ENCODE measurements at regions not wholly inside any gene's neighbourhood (a gene's known extent, or its start where the extent isn't known, plus 50 kb on each side); places are given as distances from the start of the nearest gene placed in this dataset.

- H3K27ac ChIP-seq (ENCODE audit: low read depth, low read length): no peak overlapping the region
- WGBS, 3 donors: 43 to 79% (median 44%) methylated on average over 1 of the region's 1 CpG
These were observed 319.4 kb upstream of the RASGRP1 start for GRCh38 chr15:38883987-38884386.

- no peak overlapping the region for H3K27ac ChIP-seq (ENCODE audit: low read depth, low read length)
These were observed 320.4 kb upstream of the RASGRP1 start for GRCh38 chr15:38885001-38885400.

GRCh38 chr15:38885471-38885952 is 320.9 kb upstream of the RASGRP1 start:
- 49 to 60% (median 51%) methylated on average over 4 of the region's 4 CpGs for WGBS, 3 donors
- H3K27ac ChIP-seq (ENCODE audit: low read depth, low read length): no peak overlapping the region

More at GRCh38 chr15:38885001-38885400, 320.4 kb upstream of the RASGRP1 start:
- 73 to 83% (median 73%) methylated on average over 3 of the region's 3 CpGs for WGBS, 3 donors

DNA sequence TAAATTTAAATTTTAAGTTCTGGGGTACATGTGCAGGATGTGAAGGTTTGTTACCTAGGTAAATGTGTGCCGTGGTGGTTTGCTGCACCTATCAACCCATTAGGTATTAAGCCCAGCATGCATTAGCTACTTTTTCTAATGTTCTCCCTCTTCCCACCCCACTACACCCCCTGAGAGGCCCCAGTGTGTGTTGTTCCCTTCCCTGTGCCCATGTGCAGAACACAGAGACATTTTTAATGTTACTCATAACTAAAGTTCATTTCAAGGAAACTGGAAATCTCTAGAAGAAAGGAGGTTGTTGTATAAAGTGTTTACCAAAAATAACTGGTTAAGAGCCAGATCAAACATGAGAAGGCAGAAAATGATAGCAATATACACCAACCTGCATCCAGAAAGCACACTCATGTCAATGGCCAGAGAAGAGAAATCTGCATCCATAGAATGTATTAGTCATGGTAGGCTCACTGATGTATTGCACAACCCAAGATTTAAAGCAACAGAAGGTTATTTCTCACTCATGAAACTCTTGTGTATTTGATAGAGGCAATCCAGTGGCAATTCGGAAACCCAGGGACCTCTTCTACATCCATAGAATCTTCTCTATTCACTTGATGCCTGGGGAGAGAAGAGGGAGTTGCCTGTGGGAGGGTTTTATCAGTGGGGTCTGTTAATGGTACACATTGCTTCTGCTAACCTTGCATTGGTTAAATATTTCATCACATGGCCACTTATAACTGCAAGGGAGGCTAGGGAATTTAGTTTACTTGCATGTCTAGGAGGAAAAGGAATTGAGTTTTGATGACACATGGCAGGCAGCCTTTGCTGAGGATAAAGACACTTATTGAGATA is 321.9 kb upstream of the RASGRP1 start:
- no peak overlapping the region for H3K27ac ChIP-seq (ENCODE audit: low read depth, low read length)
- 88 to 94% (median 94%) methylated on average over 2 of the region's 2 CpGs for WGBS, 3 donors

DNA sequence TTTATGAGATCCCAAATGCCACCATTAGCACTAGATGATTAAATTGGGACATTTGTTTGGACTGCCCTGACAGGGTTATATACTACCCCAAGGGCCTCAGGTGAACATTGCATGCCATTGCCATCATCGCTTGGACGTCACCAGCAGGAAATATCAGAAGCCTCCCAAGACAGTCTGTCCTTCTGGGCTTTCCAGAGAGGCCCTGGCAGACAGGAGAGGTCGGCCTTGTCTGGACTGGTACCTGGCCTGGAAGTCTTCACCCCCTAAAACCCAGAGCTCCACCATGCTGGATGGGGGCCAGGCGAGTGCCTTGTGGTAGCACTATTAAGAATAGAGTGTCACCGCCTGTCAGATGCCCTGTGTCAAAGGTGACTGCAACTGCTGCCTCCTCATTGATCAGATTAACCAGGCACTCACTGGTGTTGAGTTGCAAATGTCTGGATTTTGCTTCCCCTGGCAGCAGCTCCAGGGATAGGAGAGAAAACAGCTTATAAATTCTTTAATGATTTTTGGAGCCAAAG is 324.1 kb upstream of the RASGRP1 start:
- 71 to 91% (median 87%) methylated on average over 5 of the region's 5 CpGs for WGBS, 3 donors
- no peak overlapping the region for H3K27ac ChIP-seq (ENCODE audit: low read depth, low read length)

DNA sequence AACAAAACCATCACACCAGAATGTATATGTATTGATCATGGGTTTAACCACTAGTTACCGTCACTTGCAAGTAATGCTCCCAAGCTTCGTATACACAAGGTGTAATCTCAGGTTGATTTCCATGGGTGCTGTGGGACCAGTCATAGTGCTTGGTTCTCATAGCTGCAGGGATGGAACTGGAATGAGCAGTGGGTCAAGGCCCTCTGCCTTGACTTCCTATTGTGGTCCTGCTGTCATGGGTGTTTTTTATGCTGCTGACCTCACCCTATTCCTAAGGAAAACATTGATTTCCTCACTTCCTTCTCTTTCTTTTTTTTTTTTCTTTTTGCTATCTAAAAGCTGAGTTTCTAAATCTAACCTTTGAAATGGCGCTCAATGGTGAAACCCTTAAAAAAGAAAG is 325.6 kb upstream of the RASGRP1 start:
- no peak overlapping the region for H3K27ac ChIP-seq (ENCODE audit: low read depth, low read length)
- 91 to 98% (median 93%) methylated on average over 3 of the region's 3 CpGs for WGBS, 3 donors

DNA sequence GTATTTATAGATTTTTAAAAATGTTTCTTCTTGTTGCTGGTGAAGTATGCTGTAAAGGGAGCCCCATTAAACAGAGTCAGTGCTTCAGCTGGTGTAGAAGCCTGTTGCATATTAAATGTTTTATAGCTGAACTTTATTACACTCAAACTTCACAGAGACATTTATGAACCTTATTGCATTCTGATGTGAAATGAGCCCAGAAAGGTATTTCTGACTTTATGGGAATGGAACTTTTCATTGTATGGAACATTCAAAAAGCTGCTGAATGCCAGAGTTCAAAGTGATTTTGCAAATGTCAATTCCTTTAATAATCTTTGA is 329.3 kb upstream of the RASGRP1 start:
- no peak overlapping the region for H3K27ac ChIP-seq (ENCODE audit: low read depth, low read length)

DNA sequence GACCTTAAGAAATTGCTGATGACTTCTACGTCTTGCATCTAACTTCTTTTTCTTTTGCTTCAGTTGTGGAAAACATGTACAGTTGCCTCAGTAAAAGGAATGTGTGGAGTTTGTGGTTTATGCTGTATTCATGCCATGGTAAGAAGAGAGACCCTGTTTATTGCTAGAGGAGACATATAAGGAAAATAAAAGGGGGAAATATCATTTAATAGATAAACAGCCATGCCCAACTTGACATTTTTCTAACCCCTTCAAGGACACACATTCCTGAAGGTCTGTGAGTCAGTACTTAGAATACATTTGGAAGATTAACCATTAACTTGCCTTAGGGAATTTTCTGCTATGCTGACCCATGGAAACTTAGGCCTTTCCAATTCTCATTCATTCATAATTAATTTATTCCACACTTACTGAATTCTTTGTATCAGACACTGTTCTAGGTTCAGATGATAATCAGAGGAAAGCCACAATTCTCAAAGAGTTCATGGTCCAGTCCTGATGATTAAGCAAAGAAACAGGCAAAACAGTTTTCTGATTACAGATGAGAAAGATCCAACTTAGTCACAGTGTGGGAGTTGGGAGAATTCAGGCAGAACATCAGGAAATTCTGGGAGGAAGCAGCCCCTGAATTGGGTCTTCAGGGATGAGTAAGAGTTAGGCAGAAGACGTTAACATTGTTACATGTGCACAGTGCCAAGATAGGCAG is 329.8 kb upstream of the RASGRP1 start:
- 41 to 60% (median 43%) methylated on average over 2 of the region's 2 CpGs for WGBS, 3 donors
- no peak overlapping the region for H3K27ac ChIP-seq (ENCODE audit: low read depth, low read length)

GRCh38 chr15:38895326-38896255 is 331.0 kb upstream of the RASGRP1 start:
- 74 to 77% (median 75%) methylated on average over 5 of the region's 5 CpGs for WGBS, 3 donors
- H3K27ac ChIP-seq (ENCODE audit: low read depth, low read length): no peak overlapping the region

DNA sequence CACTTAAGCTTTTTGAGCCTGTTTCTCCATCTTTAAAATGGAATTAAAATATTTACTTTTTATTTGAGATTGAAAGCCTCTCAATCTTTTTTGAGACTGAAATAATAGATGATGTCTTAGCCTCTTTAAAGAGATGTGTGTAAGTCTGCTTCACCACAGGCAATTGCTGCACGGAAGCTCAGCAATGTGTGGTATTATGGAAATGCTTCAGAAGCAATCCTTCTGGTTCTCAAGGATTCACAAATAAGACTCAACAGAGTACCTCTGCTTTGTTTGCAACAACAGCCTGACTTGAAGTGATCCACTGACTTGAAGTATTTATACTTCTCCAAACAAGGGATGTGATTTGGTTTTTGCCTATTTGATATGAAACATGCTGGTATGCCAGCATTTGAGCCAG is 332.0 kb upstream of the RASGRP1 start:
- H3K27ac ChIP-seq (ENCODE audit: low read depth, low read length): no peak overlapping the region
- WGBS, 3 donors: 85 to 98% (median 96%) methylated on average over 1 of the region's 1 CpG

DNA sequence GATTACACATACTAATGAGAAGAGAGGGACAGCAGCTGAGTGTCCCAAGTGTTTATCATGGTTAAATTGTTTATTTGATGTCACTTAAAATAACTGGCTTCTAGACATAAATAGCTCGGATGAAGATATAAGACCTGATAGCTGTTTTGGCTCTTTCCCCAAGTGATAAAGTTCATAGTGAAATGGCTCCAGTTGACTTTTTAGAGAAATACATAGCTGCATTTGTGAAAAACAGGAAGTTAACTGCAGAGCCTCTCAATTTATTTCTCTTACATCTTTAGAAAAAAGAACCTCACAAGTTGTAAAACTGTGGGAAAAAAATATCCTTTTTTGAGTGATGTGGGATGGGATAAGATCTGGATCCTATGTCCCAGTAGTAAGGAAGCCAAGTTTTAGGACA is 332.9 kb upstream of the RASGRP1 start:
- no peak overlapping the region for H3K27ac ChIP-seq (ENCODE audit: low read depth, low read length)
- WGBS, 3 donors: 25 to 46% (median 35%) methylated on average over 1 of the region's 1 CpG

- no peak overlapping the region for H3K27ac ChIP-seq (ENCODE audit: low read depth, low read length)
- 71 to 80% (median 78%) methylated on average over 1 of the region's 1 CpG for WGBS, 3 donors
These were observed 333.6 kb upstream of the RASGRP1 start for GRCh38 chr15:38898236-38898635.

DNA sequence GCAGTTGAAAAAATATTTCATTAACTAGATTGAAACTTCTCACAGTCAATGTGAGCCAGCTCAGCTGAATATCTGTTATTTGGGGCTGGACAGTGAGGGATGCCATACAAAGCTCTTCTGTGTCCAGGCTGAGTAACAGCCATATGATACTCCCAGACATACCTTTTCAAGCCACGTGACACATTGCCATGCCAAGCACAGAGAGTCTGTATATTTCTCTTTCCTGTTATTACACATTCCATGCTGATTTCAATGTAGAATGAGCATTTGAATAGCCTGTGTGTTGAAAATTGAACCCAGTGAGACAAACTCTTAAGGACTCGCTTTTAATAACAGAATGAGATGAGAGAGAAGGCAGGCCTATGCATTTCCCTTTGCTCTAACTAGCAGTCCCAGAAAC is 334.7 kb upstream of the RASGRP1 start:
- no peak overlapping the region for H3K27ac ChIP-seq (ENCODE audit: low read depth, low read length)
- 83 to 87% (median 87%) methylated on average over 2 of the region's 2 CpGs for WGBS, 3 donors

GRCh38 chr15:38904298-38904697 is 339.7 kb upstream of the RASGRP1 start:
- 68 to 88% (median 87%) methylated on average over 4 of the region's 4 CpGs for WGBS, 3 donors
- no peak overlapping the region for H3K27ac ChIP-seq (ENCODE audit: low read depth, low read length)

GRCh38 chr15:38905632-38906031 is 341.0 kb upstream of the RASGRP1 start:
- no peak overlapping the region for H3K27ac ChIP-seq (ENCODE audit: low read depth, low read length)
- WGBS, 3 donors: 63 to 72% (median 67%) methylated on average over 1 of the region's 1 CpG

DNA sequence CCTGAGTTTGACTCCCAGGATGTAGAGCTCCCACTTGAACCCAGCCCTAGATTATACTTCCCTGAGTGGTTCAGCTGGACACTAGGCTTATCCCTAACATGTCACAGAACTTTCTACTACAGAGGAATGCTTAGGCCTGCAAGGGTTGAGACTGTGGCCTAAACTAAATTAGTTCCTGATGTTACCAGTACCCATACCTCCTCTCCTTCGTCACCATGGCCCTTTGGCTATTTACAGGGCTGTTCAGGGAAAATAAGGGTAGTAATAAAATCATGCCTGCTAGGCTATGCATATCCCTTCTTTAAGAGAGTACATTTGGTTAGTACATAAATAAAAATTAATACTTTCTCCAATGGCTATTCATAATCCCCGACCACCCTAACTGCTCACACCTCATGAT is 356.4 kb upstream of the RASGRP1 start:
- 92 to 98% (median 96%) methylated on average over 2 of the region's 2 CpGs for WGBS, 3 donors
- H3K27ac ChIP-seq (ENCODE audit: low read depth, low read length): no peak overlapping the region

GRCh38 chr15:38921471-38921870 is 356.9 kb upstream of the RASGRP1 start:
- 58 to 87% (median 76%) methylated on average over 2 of the region's 2 CpGs for WGBS, 3 donors
- H3K27ac ChIP-seq (ENCODE audit: low read depth, low read length): no peak overlapping the region

DNA sequence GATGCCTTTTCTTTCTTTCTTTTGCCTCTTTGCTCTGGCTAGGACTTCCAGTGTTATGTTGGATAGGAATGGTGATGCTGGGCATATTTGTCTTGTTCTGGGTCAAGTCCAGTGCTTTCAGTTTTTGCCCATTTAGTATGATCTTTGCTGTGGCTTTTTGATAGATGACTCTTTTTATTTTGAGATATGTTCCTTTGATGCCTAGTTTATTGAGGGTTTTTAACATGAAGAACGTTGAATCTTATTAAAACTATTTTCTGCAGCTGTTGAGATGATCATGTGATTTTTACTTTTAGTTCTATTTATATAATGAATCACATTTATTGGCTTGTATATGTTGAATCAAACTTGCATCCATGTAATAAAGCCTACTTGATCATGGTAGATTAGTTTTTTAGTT is 363.8 kb upstream of the RASGRP1 start:
- no peak overlapping the region for H3K27ac ChIP-seq (ENCODE audit: low read depth, low read length)
- 56 to 60% (median 59%) methylated on average over 1 of the region's 1 CpG for WGBS, 3 donors

Data from adipose tissue (tissue), 3 donors.